HG03108 (cell line): ENCODE measurements at regions not wholly inside any gene's neighbourhood (a gene's known extent, or its start where the extent isn't known, plus 50 kb on each side); places are given as distances from the start of the nearest gene placed in this dataset.

ENCODE experiments used
- ATAC-seq: cut with Tn5 transposase; IDR thresholded peaks from one replicate; pipeline ENCODE4 v1.9.1; 2021; ENCODE audit warnings: moderate library complexity; ENCODE audit not compliant: unreplicated experiment

DNA sequence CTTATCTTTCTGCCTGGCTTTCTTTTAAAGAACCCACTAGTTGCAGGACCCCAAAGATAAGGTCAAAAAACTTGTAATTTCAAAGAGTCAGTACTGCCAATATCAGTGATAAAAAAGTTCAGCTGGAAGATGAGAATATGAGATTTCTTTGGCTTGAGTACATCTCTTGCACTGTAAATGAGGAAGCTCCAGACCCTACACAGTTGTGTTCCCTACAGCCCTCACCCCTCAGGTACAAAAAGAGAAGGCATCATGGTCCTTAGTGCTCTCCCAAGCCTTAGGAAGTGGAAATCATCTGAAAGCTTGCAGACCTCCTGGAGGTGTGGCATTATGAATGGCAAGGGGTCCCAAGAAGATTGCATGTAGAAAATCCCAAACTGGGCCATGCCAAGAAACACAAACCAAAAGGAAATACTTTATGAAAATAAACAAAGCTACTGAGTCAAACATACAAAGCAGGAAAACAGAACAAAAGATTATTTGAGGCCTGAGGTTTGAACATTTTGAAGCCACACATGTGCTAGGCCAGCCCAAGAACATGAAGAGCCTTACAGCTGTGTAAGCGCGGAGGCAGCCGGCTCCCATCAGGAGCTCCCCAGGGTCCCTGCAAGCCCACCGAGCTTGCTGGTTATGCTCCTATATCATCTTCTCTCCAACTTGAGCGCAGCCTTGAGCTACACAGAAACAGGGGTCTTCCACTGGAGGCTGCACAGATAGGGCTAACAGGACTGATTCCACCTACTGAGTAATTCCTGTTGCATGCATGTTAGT lies 217.0 kb downstream of the OSR1 start:
- no peak for ATAC-seq

GRCh38 chr2:19140463-19141208 lies 217.8 kb downstream of the OSR1 start:
- ATAC-seq = no peak

- ATAC-seq = no peak
These were observed 219.0 kb downstream of the OSR1 start for GRCh38 chr2:19139386-19139785.

GRCh38 chr2:19138264-19138825 lies 220.1 kb downstream of the OSR1 start:
- ATAC-seq = no peak

- no peak for ATAC-seq
These were observed 221.0 kb downstream of the OSR1 start for GRCh38 chr2:19137433-19137832.

- no peak for ATAC-seq
These were observed 225.5 kb downstream of the OSR1 start for GRCh38 chr2:19132967-19133366.

GRCh38 chr2:19131871-19132270 lies 226.6 kb downstream of the OSR1 start:
- no peak for ATAC-seq

- ATAC-seq = no peak
These were observed 230.3 kb downstream of the OSR1 start for GRCh38 chr2:19128148-19128547.

DNA sequence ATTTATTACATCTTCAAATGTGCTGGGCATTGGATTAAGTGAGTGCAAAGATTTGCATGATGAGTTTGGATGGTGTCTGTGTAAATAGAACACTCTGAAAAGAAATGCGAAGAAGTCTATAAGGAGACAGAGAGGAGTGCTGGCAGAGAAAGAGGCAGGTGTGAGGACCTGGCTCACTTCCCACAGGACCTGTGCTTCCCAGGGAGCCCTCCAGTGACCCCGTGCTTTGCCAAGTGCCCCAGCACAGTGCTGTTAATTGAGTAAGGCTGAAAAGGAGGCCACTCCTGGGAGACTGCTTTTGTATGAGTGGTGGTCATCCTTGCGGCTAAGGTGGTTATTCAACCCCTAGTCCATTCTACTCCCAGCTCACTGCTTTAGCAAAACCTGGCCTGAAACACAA lies 230.8 kb downstream of the OSR1 start:
- no peak for ATAC-seq

GRCh38 chr2:19125901-19126680 lies 232.3 kb downstream of the OSR1 start:
- ATAC-seq = no peak

- no peak for ATAC-seq
These were observed 234.3 kb downstream of the OSR1 start for GRCh38 chr2:19124135-19124534.

GRCh38 chr2:19123556-19123955 lies 234.9 kb downstream of the OSR1 start:
- ATAC-seq = no peak

GRCh38 chr2:19122220-19122619 lies 236.2 kb downstream of the OSR1 start:
- ATAC-seq = no peak

DNA sequence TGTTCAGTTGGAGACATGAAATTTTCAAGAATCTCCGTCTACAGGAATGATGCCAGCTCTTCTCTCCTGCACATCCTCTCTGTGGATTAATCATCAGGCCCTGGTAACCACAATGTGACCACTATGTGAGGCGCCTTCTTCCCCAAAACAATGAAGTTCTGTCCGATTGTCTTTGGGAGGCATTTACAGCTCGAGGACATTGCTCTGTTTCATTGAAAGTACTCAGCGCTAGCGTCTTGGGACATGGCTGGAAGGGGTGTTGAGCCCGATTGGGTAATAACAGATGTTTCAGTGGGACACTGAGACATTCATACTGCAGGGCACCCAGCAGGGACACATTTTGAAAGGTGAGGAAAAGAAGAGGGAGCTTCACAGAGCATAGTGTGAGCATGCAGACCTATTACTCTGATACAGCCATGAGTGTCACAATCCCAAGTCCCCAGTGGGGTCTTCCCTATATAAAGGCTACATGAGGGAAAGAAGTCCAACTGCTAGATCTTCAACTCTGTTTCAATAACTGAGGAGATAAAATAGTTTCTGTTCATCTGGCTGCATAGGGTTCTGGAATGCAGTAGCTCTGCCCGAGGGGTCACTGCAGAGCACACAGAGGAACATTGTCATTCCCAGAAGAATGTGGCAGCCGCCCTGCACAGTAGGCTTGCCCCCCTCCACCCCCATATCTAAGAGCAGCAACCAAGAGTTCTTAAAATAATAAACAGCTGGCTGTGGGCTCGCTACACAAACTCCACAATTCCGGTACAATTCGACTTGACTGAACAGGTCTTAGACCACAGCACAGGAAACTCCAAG lies 237.3 kb downstream of the OSR1 start:
- no peak for ATAC-seq

DNA sequence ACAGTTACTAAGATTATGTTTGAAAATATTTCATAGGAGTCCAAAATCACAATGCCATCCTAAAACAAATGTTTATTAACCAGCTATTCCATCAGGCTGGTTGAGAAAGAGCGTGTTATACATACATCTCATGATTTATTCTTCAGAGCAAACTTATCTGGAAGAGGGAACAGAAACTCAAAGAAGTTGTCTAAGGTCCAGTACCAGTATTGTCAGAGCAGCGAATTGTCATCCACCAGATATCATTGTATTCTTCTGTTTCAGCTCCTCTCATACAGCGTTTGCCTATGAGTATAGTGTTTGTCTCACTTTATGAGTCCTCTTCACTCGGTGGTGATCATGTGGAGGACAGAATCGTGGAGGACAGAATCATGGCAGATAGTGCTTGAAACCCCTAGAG lies 238.2 kb downstream of the OSR1 start:
- no peak for ATAC-seq

DNA sequence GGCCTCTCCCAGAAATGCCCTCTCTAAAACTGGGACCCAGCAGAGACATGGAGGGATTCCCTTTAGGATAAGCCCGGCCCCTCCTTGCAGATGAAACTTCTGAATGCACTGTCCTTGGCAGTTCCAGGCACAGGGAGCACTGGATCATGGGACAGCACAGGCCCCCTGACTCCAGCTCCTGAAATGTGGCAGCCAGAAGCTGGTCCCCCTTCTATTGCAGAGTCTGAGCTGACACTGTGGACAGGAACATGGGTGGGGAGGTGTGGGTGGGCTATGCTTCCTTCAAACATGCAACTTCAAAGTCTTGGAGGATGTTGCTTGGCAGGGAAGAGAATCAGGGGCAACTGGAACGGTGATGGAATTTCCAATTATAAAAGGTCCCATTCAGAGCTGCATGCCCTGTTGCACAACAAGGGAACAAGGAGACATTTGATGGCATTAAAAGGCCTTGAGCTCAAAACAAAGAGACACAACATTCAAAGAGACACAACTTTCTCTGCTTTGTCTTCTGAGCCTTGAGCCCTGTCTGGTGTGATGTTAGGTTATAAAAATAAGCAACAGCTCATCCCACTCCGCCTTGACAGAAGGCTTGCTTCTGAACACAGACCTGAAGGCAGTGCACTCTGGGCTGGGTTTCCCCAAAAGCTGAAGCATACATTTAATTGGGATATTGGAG lies 239.0 kb downstream of the OSR1 start:
- no peak for ATAC-seq

DNA sequence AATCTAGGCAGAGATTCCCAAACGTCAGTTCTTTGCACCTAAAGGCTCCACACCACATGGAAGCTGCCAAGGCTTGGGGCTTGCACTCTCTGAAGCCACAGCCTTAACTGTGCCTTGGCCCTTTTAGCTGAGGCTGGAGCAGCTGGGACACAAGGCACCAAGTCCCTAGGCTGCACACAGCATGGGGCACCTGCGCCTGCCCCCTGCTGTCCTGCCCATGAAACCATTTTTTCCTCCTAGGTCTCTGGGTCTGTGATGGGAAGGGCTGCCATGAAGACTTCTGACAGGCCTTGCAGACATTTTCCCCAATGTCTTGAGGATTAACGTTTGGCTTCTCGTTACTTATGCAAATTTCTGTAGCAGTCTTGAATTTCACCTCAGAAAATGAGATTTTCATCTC lies 241.5 kb downstream of the OSR1 start:
- ATAC-seq = no peak

DNA sequence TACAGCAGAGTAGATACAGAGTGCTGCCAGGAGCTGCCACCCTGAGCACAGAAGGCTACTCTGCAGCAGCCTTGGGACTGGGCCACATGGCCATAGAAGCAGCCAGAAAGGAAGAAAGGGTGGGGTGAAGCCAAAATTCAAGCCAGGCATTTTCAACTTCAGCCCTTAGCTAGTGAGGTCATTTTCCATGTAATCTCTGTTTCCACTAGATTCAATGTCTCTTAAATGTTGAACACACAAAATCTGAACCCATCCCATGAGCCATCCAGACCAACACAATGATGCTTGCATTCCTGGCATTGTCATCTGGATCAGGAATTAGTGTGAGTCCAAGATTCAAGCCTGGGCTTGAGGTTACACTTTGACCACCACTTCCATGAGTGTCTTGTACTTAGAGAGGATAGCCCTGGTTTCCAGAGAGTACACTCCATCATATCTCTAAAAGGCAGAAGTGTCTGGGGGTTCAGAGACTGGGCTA lies 243.6 kb downstream of the OSR1 start:
- no peak for ATAC-seq

DNA sequence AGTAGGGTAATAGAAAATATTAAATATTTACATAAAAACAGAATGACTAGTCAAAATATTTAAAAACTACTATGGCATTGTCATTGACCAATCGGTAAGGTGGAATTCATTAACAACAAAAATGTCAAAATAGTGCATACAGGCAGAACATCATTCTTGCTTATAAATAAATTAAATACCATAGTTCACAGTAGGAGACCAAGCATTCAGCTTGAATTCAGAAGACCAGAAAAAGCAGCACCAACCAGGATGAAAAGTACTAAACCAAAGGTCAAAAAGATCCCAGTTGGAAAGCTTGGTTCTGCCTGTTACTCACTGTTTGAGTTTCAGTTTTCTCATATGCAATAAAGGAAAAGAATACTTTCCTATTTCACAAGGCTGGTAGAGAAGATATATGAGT lies 244.3 kb downstream of the OSR1 start:
- no peak for ATAC-seq

DNA sequence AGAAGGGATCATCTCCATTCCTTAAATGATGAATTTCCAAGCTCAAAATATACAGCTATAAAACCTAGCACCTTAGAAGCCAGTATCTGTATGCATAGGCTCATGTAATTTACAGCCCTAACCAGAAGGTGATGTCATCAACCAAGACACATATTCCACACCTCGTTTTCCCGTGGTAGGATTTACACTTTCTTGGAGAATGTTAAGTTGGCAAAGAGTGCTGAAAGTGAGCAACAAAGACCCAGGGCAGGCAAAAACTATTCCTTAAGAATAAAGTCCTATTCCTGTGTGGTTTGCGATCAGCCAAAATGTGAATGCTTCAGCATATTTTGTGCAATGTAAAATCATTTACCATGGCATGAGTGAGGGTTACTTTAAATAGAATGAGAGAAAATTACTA lies 247.1 kb downstream of the OSR1 start:
- ATAC-seq = no peak
